Memory B cell (primary cell): ENCODE measurements at regions not wholly inside any gene's neighbourhood (a gene's known extent, or its start where the extent isn't known, plus 50 kb on each side); places are given as distances from the start of the nearest gene placed in this dataset.
"Not testable (repeated sequence)": the region's sequence is repeated elsewhere in the genome, so short reads cannot be mapped to it uniquely, and the experiment has no call there.

Experiments
- ATAC-seq: fragments of 150-1000 bp; cut with Tn5 transposase; 2 replicates; pipeline ENCODE4 v1.10.0; 2021; ENCODE audit warnings: low read depth, mild to moderate bottlenecking, moderate library complexity
- DNase-seq, 2 donors: peaks; one replicate each; pipeline ENCODE4 v3.0.0; 2022; ENCODE audit warnings: low spot score in 2 of 2
- H3K27ac Mint-ChIP-seq: one replicate; pipeline ENCODE4 v1.8.0; 2022; ENCODE audit warnings: mild to moderate bottlenecking, moderate library complexity, mixed read lengths
- H3K27me3 Mint-ChIP-seq: one replicate; pipeline ENCODE4 v1.8.0; 2022; ENCODE audit warnings: mixed read lengths
- H3K36me3 Mint-ChIP-seq: one replicate; pipeline ENCODE4 v1.8.0; 2022; ENCODE audit warnings: mild to moderate bottlenecking, mixed read lengths
- H3K4me1 Mint-ChIP-seq: one replicate; pipeline ENCODE4 v1.8.0; 2022; ENCODE audit warnings: mixed read lengths
- H3K4me3 Mint-ChIP-seq: one replicate; pipeline ENCODE4 v1.8.0; 2022; ENCODE audit warnings: mild to moderate bottlenecking, moderate library complexity, mixed read lengths
- H3K9me3 Mint-ChIP-seq: one replicate; pipeline ENCODE4 v1.8.0; 2022; ENCODE audit warnings: mixed read lengths

DNA sequence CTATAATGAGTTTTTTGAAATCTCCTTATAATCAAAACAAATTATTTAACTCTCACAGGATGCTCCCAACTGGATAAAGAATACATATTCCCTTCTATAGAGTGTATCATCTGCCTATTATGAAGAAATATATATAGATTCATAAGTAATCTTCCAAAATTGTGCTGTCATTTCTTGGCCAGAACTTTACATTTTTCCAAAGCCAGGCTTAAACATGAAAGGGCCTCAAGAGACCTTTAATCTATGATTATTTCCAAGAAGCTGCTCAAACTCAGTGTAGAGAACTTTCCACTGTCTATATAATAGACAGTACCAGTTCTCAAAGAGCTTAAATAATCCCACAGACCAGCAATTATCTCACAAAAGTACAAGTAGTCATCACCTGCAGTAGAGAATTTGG lies 211.0 kb downstream of the AKAIN1 start:
- no peaks in the 10 kb centered on the region for H3K27me3 Mint-ChIP-seq
- ATAC-seq: no peak
- DNase-seq: no peak
- no peak overlapping the region for H3K27ac Mint-ChIP-seq
- H3K9me3 Mint-ChIP-seq: peaks cover 11% of the 10 kb centered on the region
- H3K4me1 Mint-ChIP-seq: no peaks in the 10 kb centered on the region
- H3K4me3 Mint-ChIP-seq: no peak overlapping the region
- H3K36me3 Mint-ChIP-seq: no peaks in the 10 kb centered on the region

DNA sequence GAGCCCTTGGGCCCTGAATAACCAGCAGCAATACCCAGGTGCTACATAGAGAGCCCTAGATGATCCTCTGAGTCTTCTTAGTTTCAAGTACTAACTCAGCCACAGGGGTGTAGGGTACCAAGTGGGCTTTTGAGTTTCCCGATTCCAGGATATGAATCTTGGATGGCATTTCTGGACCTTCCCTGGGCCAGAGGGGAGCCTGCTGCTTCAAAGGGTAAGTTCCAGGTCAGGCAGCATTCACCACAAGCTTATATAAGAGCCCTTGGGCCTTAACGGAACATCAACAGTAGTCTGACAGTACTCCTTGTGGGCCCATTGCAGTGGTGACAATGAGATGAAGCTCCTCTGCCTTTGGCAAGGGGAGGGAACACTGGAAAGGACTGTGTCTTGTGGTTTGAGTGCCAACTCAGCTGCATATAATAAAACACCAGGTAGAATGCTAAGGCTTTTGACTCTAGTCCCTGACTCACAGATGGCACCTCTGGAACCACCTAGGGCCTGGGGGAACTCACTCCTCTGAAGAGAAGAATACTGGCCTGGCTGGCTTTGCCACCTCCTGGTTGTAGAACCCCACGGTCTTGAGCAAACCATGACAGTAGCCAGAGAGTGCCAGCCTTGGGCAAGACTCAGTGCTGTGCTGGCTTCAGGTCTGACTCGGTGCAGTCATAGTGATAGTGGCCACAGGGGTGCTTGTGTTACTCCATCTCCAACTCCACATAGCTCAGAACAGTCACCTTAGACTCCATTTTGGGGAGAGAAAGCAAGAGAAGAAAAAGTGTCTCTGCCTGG lies 235.7 kb downstream of the AKAIN1 start:
- no peak for DNase-seq
- Mint-ChIP-seq H3K9me3 (peaks cover 14% of the 10 kb centered on the region), H3K36me3 (no peaks in the 10 kb centered on the region), H3K27ac (no peak overlapping the region), H3K27me3 (no peaks in the 10 kb centered on the region), H3K4me1 (no peaks in the 10 kb centered on the region), H3K4me3 (no peak overlapping the region)
- no peak for ATAC-seq

GRCh38 chr18:4960578-4960977 lies 236.5 kb downstream of the AKAIN1 start:
- Mint-ChIP-seq H3K4me3 (no peak overlapping the region), H3K4me1 (no peaks in the 10 kb centered on the region), H3K9me3 (peaks cover 14% of the 10 kb centered on the region), H3K27me3 (no peaks in the 10 kb centered on the region), H3K36me3 (no peaks in the 10 kb centered on the region), H3K27ac (no peak overlapping the region)
- ATAC-seq: no peak
- DNase-seq: no peak

DNA sequence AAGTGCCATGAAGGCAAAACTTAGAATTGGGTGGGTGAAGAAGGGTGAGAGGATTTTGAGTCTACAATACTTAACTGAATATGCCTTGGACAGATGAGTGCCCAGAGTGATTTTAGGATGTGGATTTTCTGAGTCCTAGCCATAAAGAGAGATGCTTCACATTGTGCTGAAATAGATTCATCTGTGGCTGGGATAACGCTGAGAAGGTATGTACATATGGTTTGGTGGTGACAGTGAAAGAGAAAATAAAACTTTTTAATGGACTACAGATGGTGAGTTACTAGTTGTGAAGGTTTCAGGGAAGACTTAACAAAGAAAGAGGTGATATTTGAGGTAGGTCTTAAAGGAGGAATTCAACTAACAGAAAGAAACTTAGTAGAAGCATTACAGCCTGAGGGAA lies 265.8 kb downstream of the AKAIN1 start:
- DNase-seq (no peak), ATAC-seq (no peak)
- H3K4me1 Mint-ChIP-seq: no peaks in the 10 kb centered on the region
- H3K27ac Mint-ChIP-seq: no peak overlapping the region
- peaks cover 9% of the 10 kb centered on the region for H3K9me3 Mint-ChIP-seq
- H3K27me3 Mint-ChIP-seq: no peaks in the 10 kb centered on the region
- H3K4me3 Mint-ChIP-seq: no peak overlapping the region
- no peaks in the 10 kb centered on the region for H3K36me3 Mint-ChIP-seq

DNA sequence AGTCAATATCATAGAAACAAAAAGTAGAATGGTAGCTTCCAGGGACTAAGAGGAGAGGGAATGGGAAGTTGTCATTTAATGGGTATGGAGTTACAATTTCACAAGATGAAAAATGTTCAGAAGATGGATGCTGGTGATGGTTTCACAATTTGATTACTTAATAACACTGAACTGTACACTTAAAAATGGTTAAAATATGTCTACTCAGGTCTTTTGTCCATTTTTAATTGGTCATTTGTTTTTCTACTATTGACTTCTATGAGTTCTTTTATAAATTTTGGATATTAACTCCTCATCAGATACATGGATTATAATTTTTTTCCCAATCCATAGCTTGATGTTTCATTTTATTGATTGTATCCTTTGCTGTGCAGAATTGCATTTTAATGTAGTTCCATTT lies 275.5 kb downstream of the AKAIN1 start:
- DNase-seq (no peak), ATAC-seq (no peak)
- Mint-ChIP-seq H3K27ac (no peak overlapping the region), H3K4me1 (no peaks in the 10 kb centered on the region), H3K27me3 (no peaks in the 10 kb centered on the region), H3K9me3 (peaks cover 7% of the 10 kb centered on the region), H3K4me3 (no peak overlapping the region), H3K36me3 (no peaks in the 10 kb centered on the region)

DNA sequence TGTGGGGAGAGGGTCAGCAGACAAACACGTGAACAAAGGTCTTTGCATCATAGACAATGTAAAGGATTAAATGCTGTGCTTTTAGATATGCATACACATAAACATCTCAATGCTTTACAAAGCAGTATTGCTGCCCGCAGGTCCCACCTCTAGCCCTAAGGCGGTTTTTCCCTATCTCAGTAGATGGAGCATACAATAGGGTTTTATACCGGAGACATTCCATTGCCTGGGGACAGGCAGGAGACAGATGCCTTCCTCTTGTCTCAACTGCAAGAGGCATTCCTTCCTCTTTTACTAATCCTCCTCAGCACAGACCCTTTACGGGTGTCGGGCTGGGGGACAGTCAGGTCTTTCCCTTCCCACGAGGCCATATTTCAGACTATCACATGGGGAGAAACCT lies 279.5 kb downstream of the AKAIN1 start:
- not testable (repeated sequence) for H3K9me3 Mint-ChIP-seq, DNase-seq, ATAC-seq, H3K36me3 Mint-ChIP-seq, H3K4me1 Mint-ChIP-seq, H3K27ac Mint-ChIP-seq, H3K27me3 Mint-ChIP-seq, H3K4me3 Mint-ChIP-seq

DNA sequence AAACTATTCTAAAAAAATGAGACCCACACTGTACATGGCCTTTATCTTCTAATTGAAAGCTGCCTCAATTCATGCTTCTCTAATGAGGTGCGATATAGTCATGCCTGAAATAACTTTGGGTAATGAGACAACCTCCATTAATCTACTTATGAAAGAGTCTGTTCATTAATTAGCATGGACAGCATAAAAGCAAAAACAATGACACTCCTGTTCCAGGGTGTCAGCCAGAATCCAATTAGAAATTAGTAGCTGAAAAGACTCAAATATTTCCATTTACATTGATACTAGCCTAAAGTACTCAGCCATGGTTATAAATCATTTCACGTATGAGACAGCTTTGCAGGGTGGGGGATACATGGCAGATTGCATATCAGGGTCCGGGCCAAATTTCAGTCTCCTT lies 288.7 kb downstream of the AKAIN1 start:
- DNase-seq (no peak), ATAC-seq (no peak)
- no peaks in the 10 kb centered on the region for H3K27me3 Mint-ChIP-seq
- H3K4me1 Mint-ChIP-seq: no peaks in the 10 kb centered on the region
- no peak overlapping the region for H3K4me3 Mint-ChIP-seq
- H3K36me3 Mint-ChIP-seq: no peaks in the 10 kb centered on the region
- peaks cover 4% of the 10 kb centered on the region for H3K9me3 Mint-ChIP-seq
- no peak overlapping the region for H3K27ac Mint-ChIP-seq

DNA sequence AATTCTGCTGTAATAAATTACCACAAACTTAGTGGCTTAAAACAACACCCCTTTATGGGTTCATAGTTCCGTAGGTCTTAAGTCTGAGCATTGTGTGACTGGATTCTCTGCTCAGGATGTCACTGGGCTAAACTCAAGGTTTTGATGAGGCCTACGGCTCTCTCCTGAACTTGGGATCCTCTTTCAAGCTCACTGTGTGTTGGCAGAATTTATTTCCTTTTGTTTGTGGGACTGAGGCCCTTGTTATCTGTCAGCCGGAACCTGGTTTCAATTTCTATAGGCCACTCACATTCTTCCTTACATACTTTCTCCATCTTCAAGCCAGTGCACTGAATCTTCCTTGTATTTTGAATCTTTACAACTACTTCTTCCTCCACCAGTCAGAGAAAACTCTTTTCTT lies 290.2 kb downstream of the AKAIN1 start:
- H3K36me3 Mint-ChIP-seq: no peaks in the 10 kb centered on the region
- no peak for ATAC-seq
- H3K4me1 Mint-ChIP-seq: no peaks in the 10 kb centered on the region
- H3K4me3 Mint-ChIP-seq: no peak overlapping the region
- no peak for DNase-seq
- no peak overlapping the region for H3K27ac Mint-ChIP-seq
- no peaks in the 10 kb centered on the region for H3K27me3 Mint-ChIP-seq
- peaks cover 4% of the 10 kb centered on the region for H3K9me3 Mint-ChIP-seq

- ATAC-seq (no peak), DNase-seq (no peak)
- H3K9me3 Mint-ChIP-seq: peaks cover 4% of the 10 kb centered on the region
Observed at GRCh38 chr18:4888251-4889040, 308.6 kb downstream of the AKAIN1 start.

GRCh38 chr18:4878480-4878879 lies 318.6 kb downstream of the AKAIN1 start:
- H3K36me3 Mint-ChIP-seq: no peaks in the 10 kb centered on the region
- DNase-seq (no peak), ATAC-seq (no peak)
- H3K4me1 Mint-ChIP-seq: no peaks in the 10 kb centered on the region
- H3K9me3 Mint-ChIP-seq: peaks cover 4% of the 10 kb centered on the region
- H3K27ac Mint-ChIP-seq: no peak overlapping the region
- H3K27me3 Mint-ChIP-seq: no peaks in the 10 kb centered on the region
- no peak overlapping the region for H3K4me3 Mint-ChIP-seq

More at GRCh38 chr18:4888251-4889040, 308.6 kb downstream of the AKAIN1 start:
- no peaks in the 10 kb centered on the region for H3K36me3 Mint-ChIP-seq
- H3K27ac Mint-ChIP-seq: no peak overlapping the region
- no peaks in the 10 kb centered on the region for H3K4me1 Mint-ChIP-seq
- H3K4me3 Mint-ChIP-seq: no peak overlapping the region
- H3K27me3 Mint-ChIP-seq: no peaks in the 10 kb centered on the region

DNA sequence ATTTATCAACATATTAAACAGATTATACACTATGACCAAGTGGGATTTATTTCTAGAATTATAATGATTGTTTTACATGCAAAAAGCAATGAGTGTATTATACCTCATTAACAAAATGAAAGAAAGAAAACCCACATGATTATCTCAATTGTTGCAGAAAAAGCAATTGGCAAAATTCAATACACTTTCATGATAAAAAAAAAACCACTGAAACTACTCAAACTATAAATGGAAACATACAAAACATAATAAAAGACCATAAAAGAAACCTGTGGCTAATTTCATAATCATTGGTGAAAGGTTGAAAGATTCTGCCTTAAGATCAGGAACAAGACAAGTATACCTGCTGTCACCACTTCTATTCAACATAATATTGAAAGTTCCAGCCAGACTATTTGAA lies 325.9 kb downstream of the AKAIN1 start:
- no peak for ATAC-seq

GRCh38 chr18:4870177-4870773 lies 326.8 kb downstream of the AKAIN1 start:
- Mint-ChIP-seq H3K4me1 (no peaks in the 10 kb centered on the region), H3K4me3 (no peak overlapping the region), H3K27ac (no peak overlapping the region), H3K36me3 (no peaks in the 10 kb centered on the region), H3K27me3 (no peaks in the 10 kb centered on the region), H3K9me3 (peaks cover 10% of the 10 kb centered on the region)
- DNase-seq: no peak
- no peak for ATAC-seq

More for the DNA sequence above, 325.9 kb downstream of the AKAIN1 start:
- DNase-seq: no peak
- Mint-ChIP-seq H3K4me1 (no peaks in the 10 kb centered on the region), H3K36me3 (no peaks in the 10 kb centered on the region), H3K27ac (no peak overlapping the region), H3K4me3 (no peak overlapping the region), H3K9me3 (peaks cover 10% of the 10 kb centered on the region), H3K27me3 (no peaks in the 10 kb centered on the region)

GRCh38 chr18:4869155-4869554 lies 327.9 kb downstream of the AKAIN1 start:
- ATAC-seq (no peak), DNase-seq (no peak)
- Mint-ChIP-seq H3K4me1 (no peaks in the 10 kb centered on the region), H3K27ac (no peak overlapping the region), H3K9me3 (peaks cover 10% of the 10 kb centered on the region), H3K4me3 (no peak overlapping the region), H3K27me3 (no peaks in the 10 kb centered on the region), H3K36me3 (no peaks in the 10 kb centered on the region)

DNA sequence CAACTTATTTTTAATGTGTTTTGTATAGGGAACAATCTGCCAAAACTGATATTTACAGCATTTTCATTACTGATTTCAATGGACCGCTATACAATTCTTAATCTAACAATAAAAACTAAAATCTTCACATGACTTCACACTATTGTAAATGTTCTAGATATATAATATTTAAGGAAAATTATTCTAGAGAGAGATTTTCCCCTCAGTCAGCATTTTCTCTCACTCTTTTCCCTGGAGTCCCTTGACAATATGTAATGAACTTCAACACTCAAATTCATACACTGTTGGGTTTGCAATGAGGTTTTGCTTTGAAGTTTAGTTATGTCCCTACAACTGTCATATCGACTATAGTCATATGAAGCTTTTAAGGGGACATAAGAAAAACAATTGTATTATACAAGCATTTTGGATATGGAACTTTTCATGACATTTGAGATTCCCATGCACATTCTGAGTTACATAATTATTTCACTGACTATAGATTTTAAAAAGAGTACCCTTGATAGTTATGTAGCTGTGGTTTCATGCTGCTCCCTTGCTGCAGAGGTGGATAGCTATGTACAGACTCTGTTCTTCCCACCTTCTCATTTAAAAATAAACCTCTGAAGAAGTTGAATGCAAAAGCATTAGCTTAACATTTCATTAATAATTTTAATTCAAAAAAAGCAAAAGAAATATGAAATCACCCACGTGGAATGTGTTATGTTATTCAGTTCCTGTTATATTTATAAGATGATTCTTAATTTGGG lies 338.5 kb downstream of the AKAIN1 start:
- Mint-ChIP-seq H3K9me3 (peaks cover 3% of the 10 kb centered on the region), H3K4me3 (no peak overlapping the region), H3K27me3 (no peaks in the 10 kb centered on the region), H3K4me1 (no peaks in the 10 kb centered on the region), H3K36me3 (no peaks in the 10 kb centered on the region), H3K27ac (no peak overlapping the region)
- ATAC-seq (no peak), DNase-seq (no peak)
